ENCODE measurements at regions not wholly inside any gene's neighbourhood (a gene's known extent, or its start where the extent isn't known, plus 50 kb on each side); places are given as distances from the start of the nearest gene placed in this dataset.

DNA sequence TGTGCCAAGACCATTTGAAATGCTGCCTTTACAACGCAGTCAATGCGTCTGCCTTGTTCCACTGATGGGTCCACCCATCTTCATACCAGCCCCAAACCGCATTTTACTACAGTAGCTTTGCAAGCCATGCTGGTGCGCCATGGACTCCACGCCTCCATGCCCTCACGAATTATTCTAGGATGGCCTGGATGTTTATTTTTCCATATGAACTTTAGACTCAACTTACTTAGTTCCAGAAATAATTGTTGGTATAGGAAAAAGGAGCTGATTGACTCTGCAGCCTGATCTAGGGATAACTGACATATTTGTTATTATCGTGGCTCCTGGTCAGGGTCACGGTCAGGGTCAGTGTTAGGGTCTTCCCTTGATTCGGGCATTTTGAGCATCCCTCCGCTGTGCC, 70.0 kb upstream of the ZNF469 start:
- intact Hi-C loops (cut with micrococcal nuclease): no loop called here
- FAIRE-seq: no peak
- no peaks in the 10 kb centered on the region for H3K27me3 ChIP-seq (ENCODE audit: control insufficient read depth in 2 of 2, insufficient read depth in 2 of 2, low read length in 2 of 2)
- dilution Hi-C loops (cut with MboI; ENCODE audit: extremely low pct_ligation_motif_present, low sequenced_read_pairs): no loop called here
- BruUV-seq (replicated peaks): no TSS peak
- H3K4me1 ChIP-seq (ENCODE audit: control insufficient read depth, extremely low read depth, insufficient read depth, low read length): peaks cover 22% of the 10 kb centered on the region
- DNase-seq (ENCODE audit: low read depth, low spot score): no peak
- H3K9ac ChIP-seq (replicated peaks; ENCODE audit: extremely low read depth, insufficient read depth, low read length): no peak overlapping the region
- H4K20me1 ChIP-seq (replicated peaks; ENCODE audit: control insufficient read depth, extremely low read depth, insufficient read depth, low read length): no peaks in the 10 kb centered on the region
- H2AFZ ChIP-seq (ENCODE audit: low read depth, low read length): no peak overlapping the region
- ChIA-PET POLR2A (no interaction called here), CTCF (no interaction called here)
- H3K9me1 ChIP-seq (replicated peaks; ENCODE audit: control insufficient read depth, extremely low read depth, insufficient read depth, low read length): no peaks in the 10 kb centered on the region
- H3K36me3 ChIP-seq (ENCODE audit: control insufficient read depth in 2 of 2, extremely low read depth in 1 of 2, insufficient read depth in 2 of 2, low read length in 2 of 2): no peaks in the 10 kb centered on the region
- H3K27ac ChIP-seq (ENCODE audit: insufficient read depth, low read depth, low read length): no peak overlapping the region
- H3K9me3 ChIP-seq (replicated peaks; ENCODE audit: control insufficient read depth, insufficient read depth, low read length): no peaks in the 10 kb centered on the region
- no peak overlapping the region for H3K4me3 ChIP-seq (replicated peaks in 1 of 3; ENCODE audit: insufficient read depth in 1 of 3, low read depth in 1 of 3, low read length in 3 of 3)
- no peaks in the 10 kb centered on the region for H3K79me2 ChIP-seq (ENCODE audit: control insufficient read depth, insufficient read depth, low read length)
- no peak overlapping the region for H3K4me2 ChIP-seq (ENCODE audit: insufficient read depth, low read length)
- no peak for TF ChIP-seq MYC (IDR thresholded peaks at IDR 0.05; ENCODE audit: low read depth, low read length)
- no peak for TF ChIP-seq POLR2AphosphoS5 (IDR thresholded peaks at IDR 0.05; ENCODE audit: insufficient read depth, low read depth, low read length)
- no peak for TF ChIP-seq JUN (IDR thresholded peaks at IDR 0.05; ENCODE audit: borderline replicate concordance, insufficient read depth, insufficient read length, low read depth)
- TF ChIP-seq, protein P1, sequence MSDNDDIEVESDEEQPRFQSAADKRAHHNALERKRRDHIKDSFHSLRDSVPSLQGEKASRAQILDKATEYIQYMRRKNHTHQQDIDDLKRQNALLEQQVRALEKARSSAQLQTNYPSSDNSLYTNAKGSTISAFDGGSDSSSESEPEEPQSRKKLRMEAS (IDR thresholded peaks at IDR 0.05; ENCODE audit: insufficient read depth, insufficient read length): no peak
- no peak for TF ChIP-seq FOS (IDR thresholded peaks at IDR 0.05; ENCODE audit: borderline replicate concordance, insufficient read depth, low read length)
- TF ChIP-seq EZH2 (IDR thresholded peaks at IDR 0.05; ENCODE audit: borderline replicate concordance, low read depth, low read length, severe bottlenecking): no peak
- no peak for TF ChIP-seq POLR2A (IDR thresholded peaks at IDR 0.05; ENCODE audit: low read depth, low read length)
- TF ChIP-seq CTCF (IDR thresholded peaks at IDR 0.05; ENCODE audit: extremely low read depth in 1 of 2, insufficient read depth in 1 of 2, low read depth in 1 of 2, low read length in 2 of 2): no peak
- TF ChIP-seq GATA2 (IDR thresholded peaks at IDR 0.05; ENCODE audit: insufficient read depth, insufficient read length, low read depth, low read length): no peak
